ENCODE measurements at regions not wholly inside any gene's neighbourhood (a gene's known extent, or its start where the extent isn't known, plus 50 kb on each side); places are given as distances from the start of the nearest gene placed in this dataset.

DNA sequence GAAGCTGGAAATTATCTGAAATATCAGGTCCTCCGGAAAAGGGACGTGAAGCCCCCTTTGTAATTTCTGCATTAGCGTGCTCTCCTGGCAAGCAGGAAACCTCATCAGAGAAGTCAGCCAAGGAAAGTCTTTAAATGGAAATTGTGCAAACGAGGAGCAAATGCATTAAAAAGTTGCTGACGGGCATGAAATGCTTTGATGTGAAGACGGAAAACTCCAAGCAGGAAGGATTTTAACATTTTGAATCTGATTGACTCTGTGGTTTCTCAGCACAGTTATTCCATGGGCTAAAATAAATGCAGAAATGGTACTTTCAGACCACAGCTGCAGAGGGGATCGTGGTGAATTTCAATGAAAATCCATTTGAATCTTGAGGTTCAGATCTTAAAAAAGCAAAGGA lies 167.8 kb downstream of the AHR start:
- Mint-ChIP-seq H3K9me3 (peaks cover 3% of the 10 kb centered on the region), H3K27me3 (ENCODE audit: insufficient read depth) (no peaks in the 10 kb centered on the region), H3K36me3 (ENCODE audit: low read depth) (no peaks in the 10 kb centered on the region), H3K4me3 (no peak overlapping the region), H3K27ac (no peak overlapping the region), H3K4me1 (peaks cover 5% of the 10 kb centered on the region)
- Histone ChIP-seq H3K9ac (ENCODE audit: extremely low read depth, low read length, poor library complexity, severe bottlenecking) (no peak overlapping the region), H3K9me3 (ENCODE audit: control insufficient read depth, low read length) (no peaks in the 10 kb centered on the region), H3K27me3 (ENCODE audit: control insufficient read depth, insufficient read depth, low read length, poor library complexity, severe bottlenecking) (no peaks in the 10 kb centered on the region), H3K36me3 (ENCODE audit: control insufficient read depth, insufficient read depth, low read length) (no peaks in the 10 kb centered on the region), H3K27ac (ENCODE audit: low read depth, low read length) (no peak overlapping the region), H3K4me3 (ENCODE audit: low read length) (no peak overlapping the region), H3K4me1 (ENCODE audit: control insufficient read depth, insufficient read depth, low read length) (no peaks in the 10 kb centered on the region)
- no peak for DNase-seq
- no peak for TF ChIP-seq CTCF (conservative IDR thresholded peaks at IDR 0.05)
- 74 to 77% methylated on average over 5 to 7 of the region's 7 CpGs for WGBS, 2 experiments (ENCODE audit: insufficient coverage in 1 of 2, insufficient read length in 1 of 2)

DNA sequence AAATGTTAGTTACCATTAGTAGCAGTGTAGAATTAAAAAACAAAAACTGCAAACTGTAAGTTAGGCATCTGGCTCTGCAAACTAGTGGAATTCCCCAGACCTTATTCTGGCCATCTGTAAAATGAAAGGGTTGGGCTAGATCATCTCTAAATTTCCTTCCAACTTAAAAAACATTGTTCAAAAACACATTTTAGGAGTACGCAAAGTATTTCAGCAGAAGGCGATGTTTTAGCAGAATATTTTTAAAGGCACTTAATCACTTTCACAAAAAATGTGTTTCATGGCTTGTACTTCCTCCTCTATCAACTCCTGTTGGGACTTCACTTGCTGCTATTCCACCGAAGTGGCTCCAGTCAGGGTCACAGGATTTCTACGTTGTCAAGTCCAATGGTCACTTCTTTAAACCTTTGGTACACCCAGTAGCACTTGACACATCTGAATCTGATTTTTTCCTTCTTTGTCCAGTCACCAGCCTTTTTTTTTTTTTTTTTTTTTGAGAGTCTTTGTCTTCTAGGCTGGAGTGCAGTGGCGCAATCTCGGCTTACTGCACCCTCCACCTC lies 169.0 kb downstream of the AHR start:
- no peak overlapping the region for H3K27ac ChIP-seq (ENCODE audit: low read depth, low read length)
- Mint-ChIP-seq H3K27ac (no peak overlapping the region), H3K36me3 (ENCODE audit: low read depth) (no peaks in the 10 kb centered on the region), H3K9me3 (no peaks in the 10 kb centered on the region), H3K4me3 (no peak overlapping the region), H3K27me3 (ENCODE audit: insufficient read depth) (no peaks in the 10 kb centered on the region), H3K4me1 (peaks cover 5% of the 10 kb centered on the region)
- no peaks in the 10 kb centered on the region for H3K4me1 ChIP-seq (ENCODE audit: control insufficient read depth, insufficient read depth, low read length)
- H3K36me3 ChIP-seq (ENCODE audit: control insufficient read depth, insufficient read depth, low read length): no peaks in the 10 kb centered on the region
- no peak overlapping the region for H3K9ac ChIP-seq (ENCODE audit: extremely low read depth, low read length, poor library complexity, severe bottlenecking)
- no peak for TF ChIP-seq CTCF (conservative IDR thresholded peaks at IDR 0.05)
- H3K9me3 ChIP-seq (ENCODE audit: control insufficient read depth, low read length): no peaks in the 10 kb centered on the region
- H3K4me3 ChIP-seq (ENCODE audit: low read length): no peak overlapping the region
- no peaks in the 10 kb centered on the region for H3K27me3 ChIP-seq (ENCODE audit: control insufficient read depth, insufficient read depth, low read length, poor library complexity, severe bottlenecking)
- DNase-seq: no peak
- 85 to 96% methylated on average over 4 to 6 of the region's 6 CpGs for WGBS, 2 experiments (ENCODE audit: insufficient coverage in 1 of 2, insufficient read length in 1 of 2)

DNA sequence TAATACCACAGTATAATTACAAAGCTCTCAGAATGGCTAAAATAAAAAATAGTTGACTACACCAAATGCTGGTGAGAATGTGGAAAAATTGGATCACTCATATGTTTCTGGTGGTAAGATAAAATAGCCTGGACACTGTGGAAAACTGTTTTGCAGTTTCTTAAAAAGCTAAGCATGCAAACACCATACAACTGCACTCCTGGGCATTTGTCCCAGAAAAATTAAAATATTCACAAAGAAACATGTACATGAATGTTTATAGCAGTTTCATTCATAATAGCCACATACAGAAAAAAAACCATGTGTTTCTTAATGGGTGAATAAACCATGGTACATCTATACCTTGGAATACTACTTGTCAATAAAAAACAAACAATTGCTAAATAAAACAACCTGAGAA lies 172.9 kb downstream of the AHR start:
- Histone ChIP-seq H3K9ac (ENCODE audit: extremely low read depth, low read length, poor library complexity, severe bottlenecking) (no peak overlapping the region), H3K4me1 (ENCODE audit: control insufficient read depth, insufficient read depth, low read length) (no peaks in the 10 kb centered on the region)

More for the DNA sequence above, 172.9 kb downstream of the AHR start:
- H3K27ac Mint-ChIP-seq: no peak overlapping the region
- no peaks in the 10 kb centered on the region for H3K9me3 Mint-ChIP-seq
- H3K4me3 Mint-ChIP-seq: no peak overlapping the region
- Histone ChIP-seq H3K9me3 (ENCODE audit: control insufficient read depth, low read length) (no peaks in the 10 kb centered on the region), H3K4me3 (ENCODE audit: low read length) (no peak overlapping the region), H3K27ac (ENCODE audit: low read depth, low read length) (no peak overlapping the region), H3K27me3 (ENCODE audit: control insufficient read depth, insufficient read depth, low read length, poor library complexity, severe bottlenecking) (no peaks in the 10 kb centered on the region), H3K36me3 (ENCODE audit: control insufficient read depth, insufficient read depth, low read length) (no peaks in the 10 kb centered on the region)
- no peak for DNase-seq
- peaks cover under 1% of the 10 kb centered on the region for H3K4me1 Mint-ChIP-seq
- no peaks in the 10 kb centered on the region for H3K27me3 Mint-ChIP-seq (ENCODE audit: insufficient read depth)
- no peak for TF ChIP-seq CTCF (conservative IDR thresholded peaks at IDR 0.05)
- no peaks in the 10 kb centered on the region for H3K36me3 Mint-ChIP-seq (ENCODE audit: low read depth)

Measured in endodermal cell (in vitro differentiated cells).